AG08395 (cell line): ENCODE measurements at regions not wholly inside any gene's neighbourhood (a gene's known extent, or its start where the extent isn't known, plus 50 kb on each side); places are given as distances from the start of the nearest gene placed in this dataset.
"Not testable (repeated sequence)": the region's sequence is repeated elsewhere in the genome, so short reads cannot be mapped to it uniquely, and the experiment has no call there.

Source experiments
- DNase-seq: peaks from one replicate; pipeline ENCODE4 v3.0.0; 2012; ENCODE audit warnings: mixed read lengths, low spot score

DNA sequence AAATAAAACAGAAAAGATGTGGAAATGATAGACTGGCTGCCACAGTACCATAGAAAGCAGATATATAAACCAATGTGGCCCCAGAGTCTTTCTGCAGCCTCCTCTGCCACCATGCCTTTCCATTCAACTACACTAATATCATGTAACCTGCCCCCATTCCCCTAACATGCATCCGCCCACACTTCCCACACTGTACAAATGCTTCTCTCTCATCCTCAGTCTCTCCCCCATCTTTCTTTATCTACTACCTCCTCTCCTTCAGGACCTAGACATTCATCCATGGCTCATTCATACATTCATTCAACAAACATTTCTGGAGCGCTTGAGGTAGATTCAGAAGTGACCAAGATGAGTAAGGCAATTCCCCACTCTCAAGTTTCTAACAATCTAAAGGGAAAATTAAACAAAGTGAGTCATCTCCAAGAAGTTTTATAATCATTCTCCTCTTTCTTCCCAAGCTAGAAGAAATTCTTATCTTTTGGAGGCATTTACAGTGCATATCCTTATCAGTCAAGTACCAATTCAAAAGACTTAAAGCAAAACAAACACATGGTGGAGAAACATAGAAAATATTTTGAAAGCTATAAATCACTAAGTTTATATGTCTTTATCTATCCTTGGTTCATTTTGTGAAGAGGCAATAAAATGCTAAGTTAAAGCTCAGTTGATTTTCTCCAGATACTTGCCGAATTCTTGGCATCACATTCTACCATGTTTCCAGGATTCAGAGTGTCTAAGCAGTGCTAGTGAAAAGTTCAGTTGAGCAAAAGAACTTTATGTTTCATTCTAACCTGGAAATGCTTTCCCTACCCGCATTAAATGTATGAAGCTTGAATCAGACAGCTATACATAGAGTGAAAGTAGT, 70.5 kb upstream of the FRMD6 start:
- DNase-seq: peak; percentile 53

DNA sequence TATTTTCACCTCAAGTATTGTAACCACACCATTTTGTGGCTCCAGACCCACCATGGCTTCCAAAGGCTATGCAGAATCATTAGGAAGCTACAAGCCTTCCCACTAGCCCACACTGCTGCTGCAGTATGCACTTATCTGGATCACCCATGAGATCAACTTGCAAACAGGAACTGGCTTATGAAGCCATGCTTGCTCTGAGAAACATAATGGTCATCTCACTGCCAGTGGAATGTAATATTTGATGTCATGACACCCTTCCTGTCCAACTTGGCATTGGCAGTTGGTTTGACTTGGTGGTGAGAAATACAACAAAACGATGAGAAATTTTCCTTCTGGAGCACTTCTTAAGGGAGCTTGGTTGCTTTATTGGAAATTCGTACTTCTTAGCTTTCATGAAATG, 69.3 kb upstream of the FRMD6 start:
- DNase-seq: no peak

DNA sequence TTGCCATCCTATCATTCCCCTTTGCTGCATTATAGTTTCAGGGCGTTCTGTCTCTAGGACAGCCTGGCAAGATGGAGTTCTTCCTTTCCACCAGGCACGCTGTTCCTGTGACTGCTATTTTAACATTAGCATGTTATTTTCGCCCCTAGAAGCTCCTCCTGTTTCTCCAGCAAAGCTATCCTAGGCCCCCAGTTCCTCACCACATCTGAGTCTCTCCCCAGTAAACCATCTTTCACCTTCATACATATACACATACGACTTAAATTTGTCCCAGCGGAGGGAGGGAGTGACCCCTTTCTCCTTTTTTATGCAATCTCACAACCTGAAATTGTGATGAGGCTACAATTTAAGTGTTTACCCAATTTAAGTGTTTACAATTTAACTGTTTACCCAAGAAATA, 66.7 kb upstream of the FRMD6 start:
- DNase-seq: no peak

DNA sequence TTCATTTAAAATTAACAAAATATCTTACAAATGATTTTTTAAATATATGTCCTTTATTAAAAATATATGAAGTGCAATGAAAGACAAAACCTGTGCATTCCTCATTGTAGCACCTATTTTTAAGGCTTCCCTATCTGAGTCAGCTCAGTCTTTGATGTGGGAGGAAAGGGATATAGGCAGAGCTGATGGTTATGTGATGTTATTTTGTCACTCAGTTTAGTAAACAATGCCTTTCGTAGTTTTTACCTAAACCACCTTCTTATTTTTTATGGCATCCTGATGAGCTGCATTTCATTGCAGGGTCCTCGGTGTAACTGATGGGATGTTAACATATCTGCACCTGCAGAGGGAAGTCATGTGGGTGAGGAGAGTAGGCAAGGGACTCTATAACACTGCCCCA, 58.9 kb upstream of the FRMD6 start:
- no peak for DNase-seq

DNA sequence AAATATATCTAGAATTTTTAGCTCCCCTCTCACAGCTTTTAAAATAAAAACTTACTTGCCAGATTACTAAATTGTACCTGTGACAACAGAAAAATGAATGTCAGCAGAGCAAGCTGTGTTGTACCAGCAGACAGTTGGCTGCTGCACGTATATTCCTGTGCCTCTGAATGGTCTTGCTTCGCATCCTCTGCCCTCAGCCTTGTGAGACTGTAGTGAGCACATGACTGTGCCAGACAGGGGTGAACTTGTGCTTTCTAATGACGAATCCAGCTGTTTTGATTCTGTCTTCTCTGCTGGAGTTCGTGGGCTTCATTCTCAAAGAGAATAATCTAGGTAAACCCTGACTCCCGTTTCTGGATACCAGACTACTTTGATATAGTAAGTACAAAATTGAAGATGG, 58.3 kb upstream of the FRMD6 start:
- DNase-seq: no peak

DNA sequence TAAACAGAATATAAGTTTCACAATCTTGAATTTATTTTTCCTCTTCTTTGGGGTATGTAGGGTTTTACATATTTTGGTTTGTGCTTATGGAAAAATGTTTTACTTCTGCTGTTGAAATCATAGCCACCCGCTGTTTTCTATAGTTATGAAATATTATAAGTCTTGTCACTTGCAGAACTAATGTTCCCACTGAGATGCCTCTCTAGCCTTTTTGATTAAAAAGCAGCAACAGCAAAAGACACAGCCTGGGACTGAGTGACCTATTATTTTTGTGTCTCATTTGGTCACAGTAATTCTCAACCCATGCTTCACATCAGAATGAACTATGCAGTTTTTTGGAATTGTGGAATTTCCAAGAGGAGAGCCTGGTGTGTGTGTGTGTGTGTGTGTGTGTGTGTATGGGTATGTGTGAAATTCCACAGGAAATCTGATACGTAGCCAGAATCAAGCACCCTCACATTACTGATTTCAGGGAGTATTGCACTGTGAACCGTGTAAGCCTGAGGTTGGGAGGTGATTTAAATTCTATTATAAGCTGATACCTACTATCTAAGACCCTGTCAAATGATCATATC, 55.7 kb upstream of the FRMD6 start:
- no peak for DNase-seq

DNA sequence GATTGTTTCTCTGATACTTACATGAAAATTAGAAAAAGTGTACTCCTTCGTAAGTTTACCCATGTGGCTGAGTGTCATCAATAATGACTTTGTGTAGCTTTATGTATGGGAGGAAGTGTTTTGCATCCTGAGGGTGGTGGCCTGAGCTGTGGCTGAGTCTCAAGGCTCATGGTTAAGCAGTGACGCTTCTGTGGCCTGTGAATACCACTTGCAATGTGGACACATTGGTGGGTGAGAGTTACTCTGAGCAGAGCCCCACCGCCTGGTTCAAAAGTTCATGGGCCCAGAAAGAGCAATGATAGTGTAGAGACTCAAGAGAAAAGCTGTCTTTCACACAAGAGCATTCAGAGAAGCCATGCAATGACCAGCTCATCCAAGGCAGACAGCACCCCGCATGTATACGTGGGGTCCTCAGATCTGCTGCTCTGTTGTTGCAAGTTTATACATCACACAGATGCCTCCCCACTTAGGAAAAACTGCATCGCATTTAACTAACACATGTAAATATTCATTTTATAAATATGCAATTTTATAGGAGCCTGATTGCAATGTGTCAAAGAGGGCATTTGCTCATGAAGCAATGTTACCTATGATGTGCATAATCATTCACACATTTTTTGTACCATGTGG, 55.1 kb upstream of the FRMD6 start:
- DNase-seq: no peak

DNA sequence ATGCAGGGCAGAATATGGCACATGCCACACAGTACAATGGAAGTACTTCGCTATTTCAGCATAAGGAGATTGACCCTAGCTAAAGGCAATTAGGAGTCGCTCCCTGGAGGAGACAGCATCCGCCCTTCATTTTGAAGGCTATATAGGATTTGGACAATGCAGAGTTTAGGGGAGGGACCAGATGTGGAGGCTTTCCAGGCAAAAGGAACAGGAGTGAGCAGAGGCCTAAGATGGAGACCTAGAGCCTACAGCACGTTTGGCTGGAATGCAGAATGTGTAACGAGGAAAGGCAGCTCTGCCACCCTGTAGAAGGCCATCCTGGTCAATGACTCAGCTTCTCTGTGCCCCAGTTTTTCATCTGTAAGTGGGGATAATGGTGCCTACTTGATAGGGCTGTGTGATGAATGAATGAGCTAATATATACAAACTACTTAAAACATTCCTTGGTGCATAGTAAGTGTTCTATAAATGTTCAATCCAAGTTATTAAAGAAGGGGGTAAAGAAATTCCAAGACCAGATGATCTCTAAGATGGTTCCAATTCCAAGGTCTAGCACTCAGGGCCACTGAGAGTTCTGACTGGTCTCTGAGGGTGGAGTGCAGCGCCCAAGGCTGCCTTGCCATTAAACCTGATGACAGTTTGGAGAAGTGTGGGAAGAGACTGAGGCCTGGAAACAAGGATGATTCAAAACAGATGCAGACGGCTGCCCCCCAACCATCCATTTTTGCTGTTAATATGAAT, 54.3 kb upstream of the FRMD6 start:
- DNase-seq: peak; percentile 55

DNA sequence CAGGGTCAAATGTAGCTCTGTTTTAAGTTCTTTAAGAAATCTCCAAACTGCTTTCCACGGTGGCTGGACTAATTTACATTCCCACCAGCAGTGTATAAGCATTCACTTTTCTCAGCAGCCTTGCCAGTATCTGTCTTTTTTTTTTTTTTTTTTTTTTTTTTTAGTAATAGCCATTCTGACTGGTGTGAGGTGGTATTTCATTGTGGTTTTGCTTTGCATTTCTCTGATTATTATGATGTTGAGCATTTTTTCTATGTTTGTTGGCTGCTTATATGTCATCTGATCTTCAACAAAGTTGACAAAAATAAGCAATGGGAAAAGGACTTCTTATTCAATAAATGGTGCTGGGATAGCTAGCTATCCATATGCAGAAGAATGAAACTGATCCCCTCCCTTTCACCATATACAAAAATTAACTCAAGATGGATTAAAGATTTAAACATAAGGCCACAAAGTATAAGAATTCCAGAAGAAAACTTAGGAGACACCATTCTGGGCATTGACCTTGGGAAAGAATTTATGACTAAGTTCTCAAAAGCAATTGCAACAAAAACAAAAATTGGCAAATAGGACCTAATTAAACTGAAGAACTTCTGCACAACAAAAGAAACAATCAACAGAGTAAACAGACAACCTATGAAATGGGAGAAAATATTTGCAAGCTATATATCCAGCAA, 52.6 kb upstream of the FRMD6 start:
- DNase-seq: not testable (repeated sequence)

DNA sequence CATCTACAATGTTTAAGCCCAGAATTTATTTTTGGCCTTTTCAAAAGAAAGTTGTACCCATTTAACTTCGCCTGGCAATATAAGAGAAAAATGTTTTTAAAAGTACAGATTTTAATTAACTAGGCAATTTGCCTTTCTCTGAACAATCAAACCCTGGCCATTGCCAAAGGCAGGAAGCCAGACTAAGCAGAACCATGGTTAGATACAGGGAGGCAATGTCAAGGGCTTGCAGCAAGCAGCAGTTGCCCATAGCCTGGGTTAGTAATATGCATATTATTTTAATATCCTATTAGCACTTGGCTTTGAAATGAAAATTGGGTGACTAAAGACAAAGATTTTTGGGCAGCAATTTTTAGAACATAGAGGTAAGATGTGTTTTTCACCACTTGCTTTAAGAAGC, 51.1 kb upstream of the FRMD6 start:
- no peak for DNase-seq
